Hepatocyte (in vitro differentiated cells): ENCODE measurements at regions not wholly inside any gene's neighbourhood (a gene's known extent, or its start where the extent isn't known, plus 50 kb on each side); places are given as distances from the start of the nearest gene placed in this dataset.

Experiments used
- DNase-seq: peaks from one replicate; pipeline ENCODE4 v3.0.0-alpha.2; 2016; ENCODE audit warnings: low spot score
- H2AFZ ChIP-seq: fragments of 200-600 bp; sonication (generic); 2 replicates; pipeline ENCODE4 v1.6.0; 2016; ENCODE audit warnings: antibody characterized with exemption, mild to moderate bottlenecking
- H3K27ac ChIP-seq: fragments of 200-600 bp; sonication (generic); 2 replicates; pipeline ENCODE4 v1.5.1; 2016; ENCODE audit warnings: mild to moderate bottlenecking
- H3K27me3 ChIP-seq: fragments of 200-600 bp; sonication (generic); 2 replicates; pipeline ENCODE4 v1.6.1; 2016
- H3K36me3 ChIP-seq: fragments of 200-600 bp; sonication (generic); replicated peaks from 2 replicates; pipeline ENCODE4 v1.5.1; 2016; ENCODE audit warnings: low read depth; ENCODE audit not compliant: insufficient read depth
- H3K4me1 ChIP-seq: fragments of 200-600 bp; sonication (generic); 2 replicates; pipeline ENCODE4 v1.5.1; 2016; ENCODE audit warnings: mild to moderate bottlenecking, moderate library complexity; ENCODE audit not compliant: insufficient read depth
- H3K4me2 ChIP-seq: fragments of 200-600 bp; sonication (generic); 2 replicates; pipeline ENCODE4 v1.6.0; 2016
- H3K4me3 ChIP-seq: fragments of 200-600 bp; sonication (generic); 2 replicates; pipeline ENCODE4 v1.5.1; 2016; ENCODE audit warnings: mild to moderate bottlenecking
- H3K79me2 ChIP-seq: fragments of 200-600 bp; sonication (generic); 2 replicates; pipeline ENCODE4 v1.6.0; 2017; ENCODE audit warnings: mild to moderate bottlenecking
- H3K9me2 ChIP-seq: fragments of 200-600 bp; sonication (generic); replicated peaks from 2 replicates; pipeline ENCODE4 v1.6.0; 2017; ENCODE audit warnings: mild to moderate bottlenecking; ENCODE audit not compliant: insufficient read depth
- H3K9me3 ChIP-seq: fragments of 200-600 bp; sonication (generic); 2 replicates; pipeline ENCODE4 v1.5.1; 2016; ENCODE audit warnings: low read depth, mild to moderate bottlenecking
- H4K20me1 ChIP-seq: fragments of 200-600 bp; sonication (generic); 2 replicates; pipeline ENCODE4 v1.6.0; 2016; ENCODE audit warnings: mild to moderate bottlenecking; ENCODE audit not compliant: insufficient read depth, poor library complexity, severe bottlenecking
- CTCF ChIP-seq: fragments of 200-600 bp; sonication (generic); IDR thresholded peaks from 2 replicates; pipeline ENCODE4 v1.5.1; 2016; ENCODE audit warnings: antibody characterized with exemption, mild to moderate bottlenecking; ENCODE audit not compliant: poor library complexity
- EZH2 ChIP-seq: fragments of 200-600 bp; sonication (generic); IDR thresholded peaks from 2 replicates; pipeline ENCODE4 v1.6.1; 2016; ENCODE audit warnings: antibody characterized with exemption, mild to moderate bottlenecking, borderline replicate concordance
- EZH2phosphoT487 ChIP-seq: fragments of 200-600 bp; sonication (generic); IDR thresholded peaks from one replicate; pipeline ENCODE4 v1.6.1; 2018; ENCODE audit warnings: antibody characterized with exemption, mild to moderate bottlenecking, low read depth, moderate library complexity; ENCODE audit not compliant: unreplicated experiment, severe bottlenecking
- WGBS: methylation state at CpG from one replicate; pipeline ENCODE4 v1.1.6; 2016; ENCODE audit warnings: low lambda C conversion rate; ENCODE audit errors: missing lambda C conversion rate; 5-methylcytosine and 5-hydroxymethylcytosine counted together

- no peaks in the 10 kb centered on the region for H3K4me1 ChIP-seq
- H3K9me2 ChIP-seq, result no peaks in the 10 kb centered on the region
- H3K79me2 ChIP-seq, result no peaks in the 10 kb centered on the region
- H3K4me3 ChIP-seq, result no peak overlapping the region
- H2AFZ ChIP-seq, result no peak overlapping the region
- no peaks in the 10 kb centered on the region for H3K27me3 ChIP-seq
- H3K27ac ChIP-seq, result no peak overlapping the region
- no peak for DNase-seq
- H4K20me1 ChIP-seq, result no peaks in the 10 kb centered on the region
- no peaks in the 10 kb centered on the region for H3K9me3 ChIP-seq
- 72% methylated on average over 3 of the region's 3 CpGs for whole genome bisulfite sequencing
- no peaks in the 10 kb centered on the region for H3K36me3 ChIP-seq
- H3K4me2 ChIP-seq, result no peak overlapping the region
- no peak for TF ChIP-seq EZH2
These were observed 162.0 kb upstream of the ATP6AP2 start for GRCh38 chrX:40418813-40419195.

DNA sequence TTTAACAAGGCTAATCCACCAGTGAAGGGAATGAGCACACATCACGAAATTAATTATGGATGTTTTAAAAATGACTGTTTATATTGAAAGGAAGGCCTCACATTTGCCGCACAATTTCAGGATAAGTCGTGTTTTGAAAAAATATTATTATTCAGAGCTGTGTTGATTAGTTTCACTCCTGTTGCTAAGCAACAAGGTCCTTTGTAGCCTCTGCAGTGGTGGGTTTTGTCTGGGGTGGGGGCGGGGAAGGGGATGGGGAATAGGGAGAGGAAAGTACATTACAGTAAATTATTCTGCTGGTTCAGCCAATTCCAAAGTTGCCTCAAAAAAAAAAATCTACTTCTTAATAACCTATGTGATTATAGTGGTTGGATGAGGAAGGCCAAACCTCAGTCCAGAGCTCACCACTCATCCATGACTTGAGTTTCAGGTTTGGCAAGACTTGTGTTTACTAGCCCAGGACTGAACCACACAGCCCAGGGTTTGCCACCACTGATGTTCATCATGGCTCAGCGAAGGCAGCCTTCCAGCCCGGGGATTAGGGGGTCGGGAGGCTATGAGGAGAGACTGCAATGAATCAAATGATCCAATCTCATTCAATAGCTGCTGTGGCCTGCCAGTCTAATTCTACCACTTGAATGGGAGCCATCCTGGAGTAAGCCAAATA, 162.5 kb upstream of the ATP6AP2 start:
- no peak overlapping the region for H3K4me2 ChIP-seq
- TF ChIP-seq EZH2 (no peak), CTCF (no peak), EZH2phosphoT487 (no peak)
- H4K20me1 ChIP-seq, result no peaks in the 10 kb centered on the region
- H3K36me3 ChIP-seq, result no peaks in the 10 kb centered on the region
- no peaks in the 10 kb centered on the region for H3K9me2 ChIP-seq
- no peaks in the 10 kb centered on the region for H3K4me1 ChIP-seq
- WGBS, result 84% methylated on average over 7 of the region's 7 CpGs
- no peaks in the 10 kb centered on the region for H3K79me2 ChIP-seq
- H3K27me3 ChIP-seq, result no peaks in the 10 kb centered on the region
- DNase-seq, result no peak
- H2AFZ ChIP-seq, result no peak overlapping the region
- no peak overlapping the region for H3K4me3 ChIP-seq
- no peaks in the 10 kb centered on the region for H3K9me3 ChIP-seq
- H3K27ac ChIP-seq, result no peak overlapping the region

DNA sequence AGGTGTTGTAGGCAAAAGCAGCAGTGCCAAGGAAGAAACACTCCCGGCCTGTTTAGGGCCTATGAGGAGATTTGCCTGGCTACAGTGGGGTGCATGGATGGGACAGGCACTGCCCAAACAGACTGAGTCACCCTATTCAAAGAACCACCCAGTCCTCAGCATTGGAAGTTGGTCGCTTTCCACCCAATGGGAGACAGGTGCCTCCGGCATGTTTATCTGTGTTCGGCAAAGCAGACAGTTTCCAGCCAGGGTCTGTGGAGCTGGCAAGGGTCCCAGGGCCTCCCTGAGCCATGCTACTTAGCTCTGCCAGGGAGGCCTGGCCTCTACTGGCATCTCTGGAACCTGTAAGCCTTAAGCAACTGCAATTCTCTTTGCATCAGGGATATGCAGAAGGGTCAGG, 165.1 kb upstream of the ATP6AP2 start:
- Histone ChIP-seq H3K27me3 (no peaks in the 10 kb centered on the region), H3K4me1 (no peaks in the 10 kb centered on the region), H3K4me3 (no peak overlapping the region), H3K4me2 (no peak overlapping the region), H3K36me3 (no peaks in the 10 kb centered on the region), H3K9me2 (no peaks in the 10 kb centered on the region), H4K20me1 (no peaks in the 10 kb centered on the region), H3K79me2 (no peaks in the 10 kb centered on the region), H2AFZ (no peak overlapping the region), H3K9me3 (no peaks in the 10 kb centered on the region), H3K27ac (no peak overlapping the region)
- no peak for TF ChIP-seq CTCF
- no peak for TF ChIP-seq EZH2
- TF ChIP-seq EZH2phosphoT487, result no peak
- 78% methylated on average over 4 of the region's 4 CpGs for WGBS
- DNase-seq, result no peak

DNA sequence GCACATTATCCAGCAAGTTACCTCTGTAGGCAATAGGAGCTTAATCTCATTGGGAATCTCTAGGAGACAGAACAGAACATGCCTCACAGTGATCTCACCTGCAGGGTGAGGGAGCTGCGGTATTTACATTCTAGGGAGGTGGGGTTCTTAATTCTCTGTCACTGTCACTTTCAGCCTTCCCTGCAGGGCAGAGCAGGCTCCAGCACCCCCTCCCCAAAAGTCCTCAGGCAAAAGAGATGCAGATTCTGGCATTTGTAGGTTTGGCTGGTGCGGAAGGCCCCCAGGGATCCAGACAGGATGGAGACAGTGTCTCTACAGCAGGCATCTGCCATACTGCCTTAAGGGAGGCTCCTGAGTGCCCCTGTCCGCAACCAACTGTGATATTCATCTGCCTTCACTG, 166.4 kb upstream of the ATP6AP2 start:
- no peaks in the 10 kb centered on the region for H3K9me3 ChIP-seq
- no peak for TF ChIP-seq CTCF
- no peak for TF ChIP-seq EZH2
- no peak for TF ChIP-seq EZH2phosphoT487
- H2AFZ ChIP-seq, result no peak overlapping the region
- whole genome bisulfite sequencing, result 71% methylated on average over 3 of the region's 3 CpGs
- no peaks in the 10 kb centered on the region for H3K36me3 ChIP-seq
- H3K4me3 ChIP-seq, result no peak overlapping the region
- no peaks in the 10 kb centered on the region for H3K27me3 ChIP-seq
- no peaks in the 10 kb centered on the region for H3K79me2 ChIP-seq
- no peaks in the 10 kb centered on the region for H3K9me2 ChIP-seq
- H3K4me2 ChIP-seq, result no peak overlapping the region
- no peaks in the 10 kb centered on the region for H3K4me1 ChIP-seq
- H4K20me1 ChIP-seq, result no peaks in the 10 kb centered on the region
- H3K27ac ChIP-seq, result no peak overlapping the region
- DNase-seq, result no peak
